DMS79 treated with DMSO at 0.1 percent for 48 hours (cell line): ENCODE measurements at regions not wholly inside any gene's neighbourhood (a gene's known extent, or its start where the extent isn't known, plus 50 kb on each side); places are given as distances from the start of the nearest gene placed in this dataset.

Experiments used
- DNase-seq: peaks from one replicate; lab custom pipeline; 2025; lab: John Stamatoyannopoulos, UW

DNA sequence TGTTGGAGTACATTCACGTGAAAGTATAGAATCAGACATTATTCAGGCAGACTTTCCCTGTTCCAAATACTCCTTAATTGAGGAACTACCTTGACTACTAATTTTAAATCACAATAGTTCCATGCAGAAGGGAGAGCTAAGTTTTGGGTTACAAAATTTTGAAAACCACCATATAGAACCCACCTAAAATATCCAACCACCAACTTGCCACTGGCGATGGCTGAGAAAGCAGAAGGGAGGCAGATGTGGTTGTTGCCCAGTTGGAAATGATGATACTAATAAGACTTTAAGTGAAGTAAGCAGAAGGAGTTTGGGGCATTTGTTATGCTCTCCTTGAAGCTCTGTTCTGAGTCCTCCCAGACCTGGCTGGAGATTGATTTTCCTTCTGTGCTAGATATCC is 190.7 kb downstream of the HLX start:
- DNase-seq = no peak

DNA sequence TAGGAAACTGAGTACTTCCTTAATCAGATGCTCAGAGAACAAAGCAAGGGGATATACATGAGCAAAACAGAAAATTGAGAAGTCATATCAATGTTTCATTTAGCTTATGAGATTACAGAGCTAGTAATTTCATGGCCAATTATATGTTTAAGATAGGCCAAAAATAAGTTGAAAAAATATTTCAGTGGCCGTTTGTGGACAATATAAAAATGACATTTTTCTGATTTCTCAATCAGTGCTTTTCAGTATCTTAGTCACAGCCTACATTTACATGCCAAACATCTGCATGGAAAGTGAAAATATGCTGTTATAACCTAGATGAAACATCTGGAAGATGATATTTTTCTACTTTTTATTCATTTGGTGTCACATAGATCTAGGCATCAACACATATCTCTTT is 192.5 kb downstream of the HLX start:
- no peak for DNase-seq

DNA sequence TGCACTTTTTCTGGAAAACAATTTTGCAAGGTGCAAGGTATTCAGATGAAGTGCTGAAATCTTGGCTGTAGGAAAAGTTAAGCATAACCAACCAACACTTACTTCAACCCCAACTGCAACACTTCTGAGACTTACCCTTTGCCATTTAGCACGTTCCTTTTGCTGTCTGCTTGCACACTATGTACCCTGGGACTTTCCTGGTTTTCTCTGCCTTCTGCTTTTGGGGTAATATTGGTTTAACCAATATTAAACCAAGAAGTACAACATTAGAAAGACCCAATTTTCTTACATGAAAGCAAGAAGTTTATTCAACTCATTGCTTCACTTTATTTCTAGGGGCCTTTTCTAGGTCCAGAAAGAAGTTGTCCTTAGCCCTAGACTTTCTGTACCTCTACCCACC is 193.0 kb downstream of the HLX start:
- DNase-seq = no peak

DNA sequence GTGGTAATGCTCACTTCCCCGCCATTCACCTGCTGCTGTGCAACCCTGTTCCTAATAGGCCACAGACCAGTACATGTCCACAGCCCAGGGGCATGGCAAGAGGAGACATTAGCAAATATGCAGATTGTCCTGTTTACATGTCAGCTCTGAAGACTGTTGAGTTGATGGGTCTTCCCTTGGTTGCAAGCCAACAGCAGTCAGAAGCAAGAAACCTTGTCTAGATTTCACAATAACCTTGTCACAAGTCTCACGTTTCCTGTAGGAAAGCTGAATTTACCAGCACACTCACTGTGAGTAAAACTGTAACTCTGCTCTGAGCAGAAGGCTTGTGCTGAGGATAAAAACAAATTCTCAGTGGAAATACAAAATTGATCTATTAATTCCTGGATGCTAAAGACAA is 195.1 kb downstream of the HLX start:
- no peak for DNase-seq

DNA sequence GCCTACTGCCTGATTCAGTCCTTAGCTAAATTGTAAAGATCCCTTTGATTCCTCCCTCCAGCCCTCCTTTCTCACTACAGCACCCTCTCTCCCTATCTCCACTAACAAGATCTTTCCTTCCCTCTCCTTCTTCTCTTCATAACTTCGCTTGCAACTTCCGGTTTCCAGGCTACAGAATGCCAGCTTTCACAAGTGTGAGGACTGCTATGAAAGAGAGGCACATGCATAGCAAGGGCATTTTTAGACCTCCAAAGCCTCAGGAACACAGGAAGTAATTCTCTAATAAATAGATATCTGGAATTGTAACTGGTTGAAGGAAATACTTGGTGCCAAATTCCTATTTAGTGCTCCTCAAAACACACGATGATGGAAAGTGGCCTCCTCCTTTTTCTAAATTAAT is 196.7 kb downstream of the HLX start:
- no peak for DNase-seq

DNA sequence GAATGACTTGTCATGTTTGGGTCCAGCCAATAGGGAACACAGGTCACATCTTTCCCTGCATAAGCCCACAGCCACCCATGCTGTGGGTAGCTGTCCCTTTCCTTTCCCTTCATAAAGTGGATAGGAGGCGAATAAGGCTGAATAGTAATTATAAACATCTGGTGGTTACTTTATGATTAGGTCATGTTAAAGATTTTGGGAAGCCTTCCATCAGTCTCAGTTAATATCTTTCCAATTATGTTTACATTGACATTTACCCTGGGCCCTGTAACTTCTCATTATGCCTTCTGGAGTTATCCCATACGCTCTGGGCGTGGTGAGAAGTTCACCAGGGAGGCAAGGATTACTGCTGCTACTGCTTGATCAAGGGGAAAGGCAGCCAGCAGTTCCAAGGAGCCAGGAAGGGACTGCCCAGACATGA is 197.2 kb downstream of the HLX start:
- DNase-seq = no peak

DNA sequence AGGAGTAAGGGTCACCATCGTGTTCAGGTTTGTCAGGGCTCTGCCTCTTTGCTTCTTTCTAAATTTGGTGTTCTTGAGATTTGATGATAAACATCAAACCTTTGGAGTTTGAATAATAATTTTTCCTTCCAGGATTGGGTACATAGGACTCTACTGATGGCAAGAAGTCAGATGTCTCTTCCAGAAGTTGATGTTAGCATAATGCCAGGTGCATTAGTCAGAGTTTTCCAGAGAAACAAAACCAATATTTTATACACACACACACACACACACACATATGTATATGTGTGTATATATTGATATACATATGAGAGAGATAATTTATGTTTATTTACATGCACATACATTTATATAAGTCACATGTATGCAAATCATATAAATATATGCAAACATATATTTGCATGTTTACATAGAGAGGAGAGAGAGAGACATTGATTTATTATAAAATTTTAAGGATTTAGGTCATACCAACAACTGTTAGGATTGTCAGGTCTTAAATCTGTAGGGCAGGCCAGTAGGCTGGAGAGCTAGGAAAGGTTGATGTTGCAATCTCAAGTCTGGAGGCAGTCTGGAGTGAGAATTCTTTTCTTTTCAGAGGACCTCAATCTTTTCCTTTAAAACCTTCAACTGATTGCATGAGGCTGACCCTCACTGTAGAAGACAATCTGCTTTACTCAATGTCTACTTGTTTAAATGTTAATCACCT is 199.2 kb downstream of the HLX start:
- no peak for DNase-seq

DNA sequence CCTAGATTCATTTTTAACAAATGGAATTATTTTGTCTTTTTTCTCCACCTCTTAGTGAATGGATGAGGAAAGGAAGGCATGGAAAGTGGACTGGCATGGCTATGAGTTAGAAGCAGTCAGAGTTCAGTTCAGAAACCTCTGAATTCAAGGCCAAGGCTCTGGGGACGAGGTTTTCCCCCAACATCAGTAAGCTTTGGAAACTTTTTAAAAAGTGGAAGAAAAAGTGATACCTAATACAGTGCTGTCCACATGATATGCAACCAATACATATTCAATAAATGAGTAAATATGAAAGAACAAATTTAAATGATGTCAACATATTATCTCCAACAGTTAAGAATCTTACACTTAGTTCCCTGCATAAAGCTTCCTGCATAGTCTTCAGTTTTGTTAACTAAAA is 204.7 kb downstream of the HLX start:
- DNase-seq = no peak

DNA sequence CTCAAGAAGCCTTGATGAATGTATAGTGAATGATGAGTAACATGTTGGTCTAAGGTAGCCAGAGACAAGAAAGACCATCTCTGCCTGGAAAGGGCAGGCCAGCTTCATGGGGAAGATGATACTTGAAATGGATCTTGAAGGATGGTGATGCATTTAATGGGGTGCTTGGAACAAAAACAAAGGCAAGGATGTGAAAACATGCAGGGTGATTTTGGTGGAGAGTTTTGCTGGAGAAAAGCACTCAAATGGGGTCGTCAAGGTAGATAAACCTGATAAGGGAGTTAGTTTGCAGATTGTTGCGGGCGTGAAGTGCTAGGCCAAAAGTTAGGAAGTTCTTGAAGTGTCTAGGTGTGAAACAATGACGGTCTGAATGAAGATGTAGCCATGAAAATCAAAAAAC is 205.4 kb downstream of the HLX start:
- DNase-seq = no peak

DNA sequence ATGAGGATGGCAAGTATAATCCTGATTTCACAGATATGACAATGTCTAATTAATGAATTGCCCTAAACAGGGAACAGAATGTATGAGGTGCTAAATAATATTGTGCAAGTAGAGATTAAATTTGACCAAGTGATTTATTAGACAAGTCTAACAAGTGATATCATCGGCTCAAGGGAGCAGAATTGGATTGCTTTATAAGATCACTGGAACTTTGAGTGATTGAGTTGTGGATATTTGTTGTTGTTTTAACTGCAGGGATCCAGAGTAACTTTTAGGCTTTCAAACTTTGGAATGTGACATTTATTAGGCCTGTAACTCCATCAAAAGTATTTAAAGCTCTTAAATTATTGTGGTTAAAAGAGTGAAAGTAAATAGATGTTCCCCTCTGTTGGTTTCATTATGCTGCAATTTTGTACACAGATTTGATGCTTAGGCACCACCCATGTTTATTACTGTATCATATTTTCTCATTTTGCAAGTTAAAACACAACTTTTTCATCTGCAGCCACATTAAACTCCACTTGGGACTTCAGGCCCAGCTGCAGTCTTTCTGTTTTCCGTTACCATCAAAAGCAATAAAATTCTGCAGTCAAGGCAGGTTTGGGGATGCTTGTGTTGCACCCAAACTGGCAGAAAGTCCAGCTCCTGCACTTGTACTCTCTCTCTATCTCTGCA is 206.6 kb downstream of the HLX start:
- DNase-seq = no peak

DNA sequence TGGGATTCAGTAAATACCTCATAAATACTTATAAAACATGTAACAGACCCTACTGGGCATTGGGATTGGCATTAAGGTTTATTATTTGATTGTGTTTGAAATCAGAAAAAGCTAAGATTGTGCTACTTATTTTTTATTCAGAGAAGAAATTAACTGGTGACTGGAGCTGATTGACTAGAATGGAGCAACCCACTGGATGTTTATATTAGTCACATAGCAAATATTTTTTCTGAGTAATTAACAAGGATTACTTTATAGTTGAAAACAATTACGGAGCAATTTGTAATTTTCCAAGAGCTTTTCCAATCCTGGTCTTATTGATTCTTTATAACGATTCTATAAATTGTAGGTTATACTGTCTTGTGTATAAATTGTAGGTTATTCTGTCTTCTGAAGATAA is 208.7 kb downstream of the HLX start:
- no peak for DNase-seq

DNA sequence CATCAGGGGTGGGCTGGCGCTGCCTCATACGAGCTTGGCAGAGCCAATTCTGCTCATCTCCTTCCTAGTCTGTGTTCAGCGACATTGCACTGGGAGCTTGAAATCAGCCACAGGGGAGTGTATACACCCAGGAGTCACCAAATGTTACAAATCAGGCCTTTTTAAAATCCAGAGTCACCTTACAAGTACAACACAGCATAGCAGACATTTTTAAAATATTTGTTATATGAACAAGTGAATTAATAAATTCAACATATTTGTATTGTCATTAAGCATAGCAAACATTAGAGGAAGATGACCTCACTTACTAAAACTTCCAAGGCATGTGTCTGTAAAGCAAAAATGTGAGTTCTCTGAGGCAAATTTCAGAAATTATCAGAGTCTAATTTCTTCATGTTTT is 210.0 kb downstream of the HLX start:
- DNase-seq = no peak

DNA sequence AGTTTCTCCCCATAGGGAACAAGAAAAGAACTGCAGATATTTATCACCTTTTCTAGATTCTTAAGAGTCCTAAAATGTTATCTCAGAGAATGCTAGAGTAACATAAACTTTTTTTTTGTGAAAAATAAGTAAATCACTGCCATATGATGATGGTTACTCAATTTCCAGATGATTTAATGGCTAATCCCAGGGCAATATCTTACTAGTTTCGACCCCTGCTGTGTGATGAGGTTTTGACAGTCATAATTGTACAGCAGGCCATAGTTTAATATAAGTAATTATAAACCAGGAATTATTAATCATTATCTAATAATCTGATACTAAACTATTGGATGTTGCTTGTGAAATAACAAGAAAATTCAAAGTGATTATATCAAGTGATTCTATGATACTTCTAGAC is 210.6 kb downstream of the HLX start:
- no peak for DNase-seq

DNA sequence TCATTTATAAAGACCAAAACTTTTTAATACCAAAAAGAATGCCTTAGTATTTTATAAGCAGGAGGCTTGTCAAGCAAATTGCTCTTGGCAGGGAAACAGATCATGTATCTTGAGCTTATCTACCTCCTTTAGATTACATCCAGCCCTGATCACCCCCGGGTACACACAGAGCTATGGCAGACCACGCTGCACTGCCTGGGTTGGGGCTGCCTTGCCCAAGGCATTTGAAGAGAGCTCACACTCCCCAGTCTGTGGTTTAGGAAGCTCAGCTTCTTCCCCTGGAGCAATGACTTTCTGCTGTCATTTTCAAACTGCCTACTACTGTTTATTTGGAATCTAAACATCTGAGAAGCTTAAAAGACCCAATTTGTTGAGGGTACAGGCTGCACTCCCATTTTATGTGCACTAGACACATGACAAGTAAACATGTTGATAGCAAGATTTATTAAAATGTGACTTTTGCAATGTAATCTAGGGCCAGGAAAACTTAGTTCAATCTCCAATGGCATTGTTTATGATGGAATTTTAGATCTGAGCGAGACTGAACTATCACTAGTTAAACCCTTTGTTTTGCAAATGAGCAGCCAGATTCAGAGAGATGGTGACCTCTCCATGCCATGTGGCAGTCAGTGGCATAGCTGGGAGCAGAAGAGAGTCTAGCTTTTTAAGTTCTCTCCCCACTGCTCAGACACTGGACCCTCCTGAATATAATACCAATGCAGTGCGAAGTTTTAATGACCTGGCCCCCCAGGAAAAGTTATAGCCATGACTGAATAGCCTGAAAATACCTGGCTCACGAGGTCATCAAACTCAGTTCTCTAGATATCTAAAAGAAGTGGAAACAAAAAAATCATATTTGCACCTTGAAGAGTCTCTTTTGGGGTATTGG is 214.9 kb downstream of the HLX start:
- DNase-seq = no peak

DNA sequence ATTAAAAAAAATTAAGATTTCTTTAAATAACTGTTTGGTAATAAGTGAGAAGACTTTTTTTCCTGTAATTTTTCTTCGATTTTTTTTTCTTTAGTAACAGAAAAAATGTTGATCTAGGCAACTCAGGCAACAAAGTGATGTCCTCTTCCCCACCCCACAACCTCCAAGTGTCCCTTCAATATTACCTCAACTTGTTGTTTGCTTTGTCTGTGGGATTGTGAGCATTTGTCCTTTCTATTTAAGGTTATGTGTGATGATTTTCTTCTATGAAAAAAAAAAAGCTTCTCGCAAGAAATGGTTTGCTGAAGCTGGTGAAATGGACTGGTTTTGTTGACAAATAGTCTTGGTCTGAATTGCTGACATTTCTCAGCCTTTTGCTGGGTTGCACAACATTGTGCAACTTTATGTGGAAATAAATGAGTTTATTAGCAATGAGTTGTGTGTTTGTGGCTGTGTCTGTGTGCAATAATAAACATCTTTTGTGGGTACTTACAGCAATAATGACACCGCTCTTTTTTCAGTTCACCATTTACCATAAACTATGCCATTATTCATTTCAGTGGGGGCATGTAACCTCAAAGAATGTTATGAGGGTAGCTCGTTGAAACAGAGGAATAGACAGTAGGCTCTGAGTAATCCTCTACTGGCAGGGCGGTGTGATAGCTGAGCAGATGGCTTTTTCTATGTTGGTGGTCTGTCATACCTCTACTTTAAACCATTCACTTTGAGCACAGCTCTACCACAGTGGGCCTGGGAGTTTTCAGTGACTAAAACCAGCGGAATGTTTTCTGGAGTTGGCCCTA is 218.4 kb downstream of the HLX start:
- no peak for DNase-seq

DNA sequence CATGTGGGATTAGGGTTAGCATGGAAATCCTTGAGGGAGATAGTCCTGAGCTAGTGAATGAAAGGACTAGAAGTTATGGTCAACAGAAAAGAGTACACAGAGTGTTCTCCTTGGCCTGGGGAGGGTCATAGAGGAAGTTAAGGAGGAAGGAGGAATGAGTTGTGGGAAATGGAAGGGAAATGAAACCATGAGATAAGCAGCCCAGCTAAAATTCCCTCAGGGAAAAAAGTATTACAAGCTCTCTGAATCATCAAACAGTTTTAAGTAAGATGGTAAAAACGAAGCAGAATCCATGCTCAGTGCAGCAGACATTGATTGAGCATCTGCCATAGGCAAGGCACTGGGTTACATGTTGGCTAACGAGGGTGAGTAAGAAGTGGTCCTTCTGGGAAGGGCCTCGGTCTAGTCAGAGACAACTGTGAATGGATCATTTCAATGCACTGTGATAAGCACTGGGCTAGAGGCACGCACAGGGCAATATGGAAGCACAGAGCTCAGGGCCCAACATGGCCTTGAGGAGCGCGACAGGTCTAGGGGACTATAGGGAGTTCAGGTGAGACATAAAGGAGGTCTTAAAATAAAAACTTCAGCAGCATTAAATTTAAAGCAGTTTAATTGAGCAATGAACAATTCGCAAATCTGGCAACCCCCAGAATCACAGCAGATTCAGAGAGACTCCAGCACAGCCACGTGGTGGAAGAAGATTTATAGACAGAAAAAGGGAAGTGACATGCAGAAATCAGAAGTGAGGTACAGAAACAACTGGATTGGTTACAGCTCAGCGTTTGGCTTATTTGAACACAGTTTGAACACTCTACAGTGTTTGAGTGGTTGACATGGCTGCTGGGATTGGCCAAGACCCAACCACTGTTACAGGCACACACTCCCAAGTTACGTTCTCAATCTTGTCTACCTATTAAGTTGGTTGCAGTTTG is 219.5 kb downstream of the HLX start:
- no peak for DNase-seq

DNA sequence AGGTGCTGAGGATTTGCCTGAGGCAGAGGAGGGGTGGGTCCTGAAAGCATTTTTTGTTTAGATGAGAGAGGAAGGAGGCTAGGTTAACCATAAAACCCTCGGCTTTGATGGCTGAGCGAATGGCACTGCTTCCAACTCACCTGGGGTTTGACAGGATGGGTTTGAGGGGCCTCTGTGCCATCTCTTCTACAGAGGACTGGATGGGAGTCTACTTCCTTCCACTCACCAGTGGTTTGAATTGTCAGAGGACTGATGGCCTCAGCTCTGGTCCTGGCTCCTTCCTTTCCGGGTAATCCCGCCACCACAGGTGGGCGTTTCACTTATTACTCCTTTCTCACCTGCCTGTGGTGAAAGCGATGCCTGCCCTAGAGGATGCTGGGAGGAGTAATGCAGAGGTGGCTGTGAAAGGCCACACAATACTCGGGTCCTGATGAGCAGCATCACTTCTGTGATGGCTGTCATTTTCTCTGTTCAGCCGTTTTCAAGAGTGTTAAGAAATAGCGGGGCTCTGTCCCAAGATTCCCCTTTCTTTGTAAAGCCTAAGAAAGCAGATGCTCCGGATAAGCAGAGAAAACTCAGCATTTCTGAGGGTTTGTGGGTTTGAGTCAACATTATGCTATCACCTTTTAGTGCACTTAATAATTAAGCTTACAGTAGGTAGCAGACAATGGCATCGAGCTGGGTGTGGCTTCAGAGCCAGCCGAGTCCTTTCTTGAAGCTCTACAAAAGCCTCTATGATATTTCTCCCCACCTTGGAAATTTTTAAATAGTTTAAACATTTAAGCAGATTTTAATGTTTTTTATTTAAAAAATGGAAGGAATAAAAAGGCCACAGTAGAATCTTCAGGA is 220.7 kb downstream of the HLX start:
- no peak for DNase-seq

DNA sequence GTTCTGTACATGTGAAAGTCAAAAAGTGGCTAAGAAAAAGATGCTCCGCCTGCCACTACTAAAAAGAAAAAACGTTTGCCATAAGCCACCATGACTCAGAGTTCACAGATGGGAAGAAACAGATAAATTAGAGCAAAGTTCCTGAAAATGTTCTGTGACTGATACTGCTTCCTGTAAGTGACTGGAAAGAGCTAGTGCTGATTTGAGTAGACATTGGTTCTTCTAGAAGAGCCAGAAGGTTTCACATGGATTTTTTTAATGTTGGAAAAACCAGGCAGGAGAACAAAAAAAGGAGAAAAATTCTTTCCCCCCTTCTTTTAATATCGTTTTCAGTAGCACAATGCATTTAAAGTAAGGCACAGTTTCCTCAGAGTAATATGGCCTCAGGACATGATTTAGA is 221.4 kb downstream of the HLX start:
- DNase-seq = no peak

DNA sequence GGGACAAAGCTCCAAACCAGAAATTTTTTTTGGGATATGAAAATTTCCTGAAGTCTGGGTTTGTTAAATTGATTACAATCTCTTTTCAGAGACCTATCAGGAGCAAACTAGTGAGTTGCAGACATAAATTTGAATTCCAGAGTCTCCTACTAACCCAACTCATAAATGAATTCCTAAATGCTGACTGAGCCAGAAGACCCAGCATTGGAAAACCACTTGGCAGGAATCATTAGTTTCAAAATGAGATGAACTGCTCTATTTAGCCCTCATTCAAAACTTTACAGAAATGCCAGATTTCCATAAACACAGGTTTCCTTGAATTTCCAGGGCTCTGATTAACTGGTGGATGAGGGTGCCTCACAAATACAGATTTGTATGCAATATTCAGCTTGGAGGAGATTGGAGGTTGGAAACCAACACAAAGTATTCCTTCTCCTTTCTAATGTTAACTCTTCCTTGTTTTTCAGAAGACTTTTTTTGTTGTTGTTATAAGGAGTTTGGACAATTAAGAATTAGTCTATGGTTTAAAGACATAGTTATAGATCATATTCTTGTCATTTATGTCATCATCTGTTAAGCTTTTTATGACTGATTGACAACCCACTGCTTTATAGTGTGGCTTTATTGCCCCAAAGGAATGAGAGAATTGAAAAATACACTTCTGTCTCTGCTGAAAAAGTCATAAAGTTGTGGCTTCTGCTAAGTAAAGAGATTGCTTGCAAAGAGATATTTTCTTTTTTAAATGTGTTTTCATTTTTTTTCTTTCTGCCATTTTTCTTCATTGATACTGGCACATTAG is 222.8 kb downstream of the HLX start:
- no peak for DNase-seq
